ENCODE measurements at regions not wholly inside any gene's neighbourhood (a gene's known extent, or its start where the extent isn't known, plus 50 kb on each side); places are given as distances from the start of the nearest gene placed in this dataset.

DNA sequence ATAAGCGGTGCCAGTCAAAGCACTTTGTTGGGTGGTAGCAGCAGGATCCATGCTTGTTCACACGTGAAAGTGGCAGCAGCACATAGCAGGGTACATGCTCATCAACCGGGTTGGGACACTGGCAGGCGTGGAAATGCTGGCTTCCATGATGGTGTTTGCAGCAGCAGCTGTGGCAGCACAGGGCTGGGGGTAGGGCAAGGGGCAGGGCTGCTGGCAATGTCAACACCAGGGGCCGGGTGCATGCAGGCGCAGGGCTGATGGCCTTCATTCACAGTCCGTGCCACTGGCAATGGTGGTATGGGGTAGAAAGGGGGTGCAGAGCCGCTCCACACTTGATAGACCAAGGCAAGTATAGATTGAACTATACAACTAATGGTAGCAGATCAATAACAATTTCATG lies 374.7 kb upstream of the FAM241A start:
- Histone ChIP-seq H3K9me3 (replicated peaks; ENCODE audit: control insufficient read depth, insufficient read depth, low read length) (no peaks in the 10 kb centered on the region), H3K4me2 (ENCODE audit: insufficient read depth, low read length) (no peak overlapping the region), H4K20me1 (replicated peaks; ENCODE audit: control insufficient read depth, extremely low read depth, insufficient read depth, low read length) (no peaks in the 10 kb centered on the region), H3K4me1 (ENCODE audit: control insufficient read depth, extremely low read depth, insufficient read depth, low read length) (no peaks in the 10 kb centered on the region), H3K36me3 (ENCODE audit: control insufficient read depth in 2 of 2, extremely low read depth in 1 of 2, insufficient read depth in 2 of 2, low read length in 2 of 2) (no peaks in the 10 kb centered on the region), H3K9me1 (replicated peaks; ENCODE audit: control insufficient read depth, extremely low read depth, insufficient read depth, low read length) (no peaks in the 10 kb centered on the region), H3K27me3 (ENCODE audit: control insufficient read depth in 2 of 2, insufficient read depth in 2 of 2, low read length in 2 of 2) (peaks cover 0 to 3% of the 10 kb centered on the region in 2 experiments), H3K79me2 (ENCODE audit: control insufficient read depth, insufficient read depth, low read length) (no peaks in the 10 kb centered on the region), H2AFZ (ENCODE audit: low read depth, low read length) (no peak overlapping the region), H3K27ac (ENCODE audit: insufficient read depth, low read depth, low read length) (no peak overlapping the region), H3K9ac (replicated peaks; ENCODE audit: extremely low read depth, insufficient read depth, low read length) (no peak overlapping the region), H3K4me3 (replicated peaks in 1 of 3; ENCODE audit: insufficient read depth in 1 of 3, low read depth in 1 of 3, low read length in 3 of 3) (no peak overlapping the region)
- no TSS peak for BruUV-seq (replicated peaks)
- FAIRE-seq (no peak), DNase-seq (ENCODE audit: low read depth, low spot score) (no peak)
- ChIA-PET POLR2A (no interaction called here), CTCF (interaction anchor here (1.5 to 1.6 kb wide), 2 partner anchors 10 to 25 kb away, joined by 3 to 4 read pairs; no protein-coding TSS in a partner anchor)
- TF ChIP-seq JUN (IDR thresholded peaks at IDR 0.05; ENCODE audit: borderline replicate concordance, insufficient read depth, insufficient read length, low read depth), result no peak
- TF ChIP-seq CTCF (IDR thresholded peaks at IDR 0.05; ENCODE audit: extremely low read depth in 1 of 2, insufficient read depth in 1 of 2, low read depth in 1 of 2, low read length in 2 of 2), result no peak
- no peak for TF ChIP-seq POLR2A (IDR thresholded peaks at IDR 0.05; ENCODE audit: low read depth, low read length)
- TF ChIP-seq MYC (IDR thresholded peaks at IDR 0.05; ENCODE audit: low read depth, low read length), result no peak
- TF ChIP-seq GATA2 (IDR thresholded peaks at IDR 0.05; ENCODE audit: insufficient read depth, insufficient read length, low read depth, low read length), result no peak
- TF ChIP-seq FOS (IDR thresholded peaks at IDR 0.05; ENCODE audit: borderline replicate concordance, insufficient read depth, low read length), result no peak
- no peak for TF ChIP-seq EZH2 (IDR thresholded peaks at IDR 0.05; ENCODE audit: borderline replicate concordance, low read depth, low read length, severe bottlenecking)
- TF ChIP-seq POLR2AphosphoS5 (IDR thresholded peaks at IDR 0.05; ENCODE audit: insufficient read depth, low read depth, low read length), result no peak
- TF ChIP-seq, protein P1, sequence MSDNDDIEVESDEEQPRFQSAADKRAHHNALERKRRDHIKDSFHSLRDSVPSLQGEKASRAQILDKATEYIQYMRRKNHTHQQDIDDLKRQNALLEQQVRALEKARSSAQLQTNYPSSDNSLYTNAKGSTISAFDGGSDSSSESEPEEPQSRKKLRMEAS (IDR thresholded peaks at IDR 0.05; ENCODE audit: insufficient read depth, insufficient read length), result no peak
- dilution Hi-C loops (cut with MboI; ENCODE audit: extremely low pct_ligation_motif_present, low sequenced_read_pairs), result no loop called here
- intact Hi-C loops (cut with micrococcal nuclease), result no loop called here

All from endothelial cell of umbilical vein (primary cell).